GM04504 (cell line): ENCODE measurements at regions not wholly inside any gene's neighbourhood (a gene's known extent, or its start where the extent isn't known, plus 50 kb on each side); places are given as distances from the start of the nearest gene placed in this dataset.
"Not testable (repeated sequence)": the region's sequence is repeated elsewhere in the genome, so short reads cannot be mapped to it uniquely, and the experiment has no call there.

ENCODE experiments used
- DNase-seq: peaks from one replicate; pipeline ENCODE4 v3.0.0-alpha.2; 2012; ENCODE audit warnings: low read depth

DNA sequence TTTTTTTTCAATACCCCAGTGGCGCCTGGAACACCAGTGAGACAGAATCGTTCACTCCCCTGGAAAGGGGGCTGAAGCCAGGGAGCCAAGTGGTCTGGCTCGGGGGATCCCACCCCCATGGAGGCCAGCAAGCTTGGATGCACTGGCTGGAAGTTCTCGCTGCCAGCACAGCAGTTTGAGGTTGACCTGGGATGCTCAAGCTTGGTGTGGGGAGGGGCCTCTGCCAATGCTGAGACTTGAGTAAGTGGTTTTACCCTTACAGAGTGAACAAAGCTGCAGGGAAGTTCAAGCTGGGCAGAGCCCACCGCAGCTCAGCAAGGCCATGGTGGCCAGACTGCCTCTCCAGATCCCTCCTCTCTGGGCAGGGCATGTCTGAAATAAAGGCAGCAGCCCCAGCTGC is 276.2 kb upstream of the CNTN6 start:
- no peak for DNase-seq

DNA sequence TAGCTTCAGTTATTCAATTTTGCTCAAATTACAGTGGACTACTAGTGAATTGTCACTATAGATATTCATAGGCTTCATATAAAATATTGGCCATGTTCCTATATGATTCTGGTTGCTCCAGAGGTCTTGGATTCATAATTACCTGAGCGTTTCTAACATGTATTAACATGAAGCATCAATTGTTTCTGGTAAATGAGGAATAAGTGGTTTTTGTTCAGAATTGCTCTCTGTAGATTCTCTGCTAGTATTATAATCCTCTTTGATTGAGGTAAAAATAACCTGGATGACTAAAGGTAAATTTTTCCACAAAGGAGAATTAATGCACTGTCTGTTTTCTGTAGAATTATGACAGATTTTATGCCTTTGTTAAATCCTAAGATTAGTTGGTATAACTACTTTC is 258.1 kb upstream of the CNTN6 start:
- no peak for DNase-seq

DNA sequence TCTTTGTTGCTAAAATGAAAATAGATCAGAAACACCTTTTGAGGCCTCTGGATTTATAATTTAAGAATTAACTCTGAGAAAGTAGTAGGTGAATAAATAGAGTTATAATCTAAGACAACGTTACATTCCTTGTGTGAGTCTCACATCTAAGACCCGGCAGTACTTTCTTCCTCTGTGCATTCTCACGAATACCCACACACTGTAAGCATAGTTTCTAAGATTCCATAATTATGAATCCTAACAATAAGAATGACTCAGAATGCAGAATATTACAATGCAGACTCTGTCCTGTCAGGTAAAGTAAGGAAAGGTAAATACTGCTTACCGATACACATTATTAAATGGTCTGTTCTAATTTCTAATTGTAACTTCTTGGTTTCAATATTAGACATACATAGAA is 257.7 kb upstream of the CNTN6 start:
- DNase-seq = no peak

GRCh38 chr3:839981-840380 is 252.8 kb upstream of the CNTN6 start:
- no peak for DNase-seq

GRCh38 chr3:851098-851790 is 241.6 kb upstream of the CNTN6 start:
- DNase-seq = no peak

DNA sequence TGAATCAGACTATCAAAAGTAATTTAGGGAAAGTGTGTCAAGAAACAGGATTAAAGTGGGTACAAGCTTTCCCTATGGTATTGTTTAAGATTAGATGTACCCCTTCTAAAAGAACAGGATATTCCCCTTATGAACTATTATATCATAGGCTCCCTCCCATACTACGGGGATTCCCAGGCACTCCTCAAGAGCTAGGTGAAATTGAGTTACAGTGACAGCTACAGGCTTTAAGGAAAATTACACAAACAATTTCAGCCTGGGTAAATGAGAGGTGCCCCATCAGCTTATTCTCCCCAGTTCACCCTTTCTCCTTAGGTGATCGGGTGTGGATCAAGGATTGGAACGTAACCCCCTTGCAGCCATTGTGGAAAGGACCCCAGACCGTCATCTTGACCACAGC is 240.8 kb upstream of the CNTN6 start:
- DNase-seq = no peak

DNA sequence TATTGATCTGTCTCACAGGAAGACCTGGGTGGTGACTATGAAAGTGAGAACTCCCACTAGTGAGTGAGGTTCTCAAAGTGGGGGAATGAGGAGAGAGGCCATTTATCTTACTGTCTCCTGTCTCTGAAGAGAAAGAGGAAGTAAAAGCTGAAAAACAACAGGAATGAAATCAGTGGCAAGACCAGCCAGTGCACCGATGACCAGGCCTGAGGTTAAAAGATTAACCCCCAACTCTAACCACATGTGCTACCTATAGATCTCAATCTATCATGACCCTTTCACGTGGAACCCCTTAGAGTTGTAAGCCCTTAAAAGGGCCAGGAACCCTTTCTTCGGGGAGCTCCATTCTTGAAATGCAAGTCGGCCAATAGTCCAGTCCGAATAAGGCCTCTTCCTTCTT is 239.3 kb upstream of the CNTN6 start:
- DNase-seq = no peak

DNA sequence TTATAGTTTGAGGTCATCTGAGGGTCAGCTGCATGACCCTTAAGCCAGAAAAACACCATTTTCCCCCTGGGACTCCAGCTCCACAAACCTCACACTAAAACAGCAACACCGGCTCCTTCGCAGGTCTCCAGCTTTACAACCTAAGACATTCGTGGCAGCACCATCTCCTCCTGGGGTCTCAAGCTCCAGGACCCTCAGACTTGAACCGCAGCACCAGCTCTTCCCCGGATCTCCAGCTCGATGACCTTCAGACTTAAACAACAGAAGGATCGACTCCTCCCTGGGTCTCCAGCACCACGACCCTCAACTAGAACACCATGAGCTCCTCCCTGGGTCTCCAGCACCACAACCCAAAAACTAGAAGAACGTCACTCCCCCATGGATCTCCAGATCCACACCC is 233.7 kb upstream of the CNTN6 start:
- no peak for DNase-seq

DNA sequence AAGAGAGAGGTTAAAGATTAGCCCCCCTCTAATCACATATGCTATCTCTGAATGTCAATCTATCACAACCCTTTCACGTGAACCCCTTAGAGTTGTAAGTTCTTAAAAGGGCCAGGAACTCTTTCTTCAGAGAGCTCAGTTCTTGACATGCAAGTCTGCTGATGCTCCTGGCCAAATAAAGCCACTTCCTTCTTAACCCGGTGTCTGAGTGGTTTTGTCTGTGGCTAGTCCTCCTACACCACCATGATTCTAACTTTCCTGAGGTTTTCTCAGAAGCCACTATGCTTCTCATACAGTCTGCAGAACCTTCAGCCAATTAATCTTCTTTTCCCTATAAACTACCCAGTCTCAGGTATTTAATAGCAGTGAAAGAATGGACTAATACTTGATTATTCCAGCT is 231.1 kb upstream of the CNTN6 start:
- no peak for DNase-seq

DNA sequence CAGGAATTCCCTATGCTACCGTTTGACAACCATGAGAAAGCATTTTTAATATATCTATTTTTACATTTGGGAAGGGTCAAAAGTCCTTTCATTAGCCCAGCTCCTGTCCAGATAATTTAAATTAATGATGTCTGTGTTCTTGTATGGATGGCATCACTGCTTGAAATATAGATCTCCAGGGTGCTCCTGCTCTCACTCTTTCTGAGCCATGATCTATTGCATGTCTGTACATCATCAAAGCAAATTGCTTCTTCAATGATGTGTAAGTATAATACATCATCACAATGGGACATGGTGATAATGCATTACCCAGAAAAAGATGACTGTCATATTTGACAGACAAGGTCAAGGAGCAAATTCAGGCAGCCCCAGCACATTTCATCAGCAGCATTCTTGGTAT is 223.6 kb upstream of the CNTN6 start:
- no peak for DNase-seq

DNA sequence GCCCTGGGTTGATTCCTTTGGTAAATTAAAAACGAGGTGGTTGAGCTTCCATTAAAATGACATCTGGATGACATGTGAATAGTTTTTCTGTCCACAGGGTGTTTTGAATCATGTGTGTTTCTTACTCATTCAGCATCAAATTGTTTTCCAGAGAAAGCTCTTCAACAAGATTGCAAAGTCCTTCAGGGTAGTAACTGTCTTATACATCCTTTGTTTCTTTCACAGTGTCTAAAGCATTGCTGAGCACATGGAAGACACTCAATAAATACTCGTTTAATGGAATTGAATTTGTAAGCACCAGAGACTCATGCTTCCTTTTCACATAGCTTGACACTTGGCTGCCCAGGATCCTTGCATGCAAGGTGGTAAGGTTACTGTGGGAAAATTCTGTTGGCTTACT is 223.1 kb upstream of the CNTN6 start:
- no peak for DNase-seq

- DNase-seq = no peak
Measured at GRCh38 chr3:871651-872050, 221.2 kb upstream of the CNTN6 start.

GRCh38 chr3:877001-877400 is 215.8 kb upstream of the CNTN6 start:
- no peak for DNase-seq

DNA sequence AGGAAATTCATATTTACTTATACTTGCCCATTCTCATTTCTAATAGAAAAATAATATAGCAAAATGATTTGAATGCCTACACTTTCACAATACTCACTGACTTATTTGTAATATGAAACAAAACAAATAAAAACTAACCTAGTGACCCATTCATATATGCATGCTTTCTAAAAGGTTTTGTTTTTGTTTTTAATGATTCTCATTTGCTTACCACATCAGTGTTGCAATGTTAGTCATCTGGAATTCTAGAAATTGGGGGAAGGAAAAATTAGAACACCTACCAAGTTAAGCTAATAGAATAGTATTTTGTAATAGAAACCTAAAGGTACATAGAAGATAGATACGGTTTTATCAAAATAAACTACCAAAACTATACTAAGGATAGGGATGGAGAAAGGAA is 214.1 kb upstream of the CNTN6 start:
- no peak for DNase-seq

DNA sequence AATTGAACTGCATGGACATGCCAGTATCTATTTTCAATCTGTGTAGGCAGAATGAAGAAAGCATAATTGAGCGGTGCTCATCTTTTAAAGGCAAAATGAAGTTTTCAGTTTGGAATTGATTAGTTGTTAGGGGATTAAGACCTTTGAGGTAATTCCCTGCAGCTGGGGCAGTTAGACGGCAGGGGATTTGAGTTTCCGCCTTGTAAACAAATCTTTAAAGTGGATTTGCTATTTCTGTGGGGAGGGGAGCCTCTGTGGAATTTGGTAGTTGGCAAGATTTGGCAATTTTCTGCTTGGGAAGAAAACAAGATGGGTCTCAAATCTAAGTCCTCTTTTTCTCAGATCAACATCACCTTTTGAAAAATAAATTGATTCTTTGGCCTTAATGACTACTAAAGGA is 212.5 kb upstream of the CNTN6 start:
- no peak for DNase-seq

DNA sequence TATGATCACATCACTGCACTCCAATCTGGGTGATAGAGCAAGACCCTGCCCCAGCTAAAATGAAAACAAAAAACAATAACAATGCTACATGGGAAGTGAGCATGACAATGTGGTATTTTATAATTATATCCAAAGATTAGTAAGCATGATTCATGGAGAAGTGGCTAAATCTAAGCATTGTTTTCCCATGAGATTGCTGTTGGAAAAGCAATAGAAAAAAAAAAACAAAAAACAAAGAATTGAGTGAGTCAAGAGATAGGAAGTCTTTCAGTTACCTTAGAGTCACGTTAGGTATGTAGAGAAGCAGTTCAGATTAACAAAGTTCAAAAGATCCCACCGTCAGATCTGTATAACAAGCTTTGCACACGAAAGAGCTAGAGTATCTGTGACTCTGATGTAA is 210.3 kb upstream of the CNTN6 start:
- peak; percentile 12 for DNase-seq

GRCh38 chr3:901953-902778 is 190.7 kb upstream of the CNTN6 start:
- DNase-seq = no peak

GRCh38 chr3:905217-905616 is 187.6 kb upstream of the CNTN6 start:
- DNase-seq = no peak

DNA sequence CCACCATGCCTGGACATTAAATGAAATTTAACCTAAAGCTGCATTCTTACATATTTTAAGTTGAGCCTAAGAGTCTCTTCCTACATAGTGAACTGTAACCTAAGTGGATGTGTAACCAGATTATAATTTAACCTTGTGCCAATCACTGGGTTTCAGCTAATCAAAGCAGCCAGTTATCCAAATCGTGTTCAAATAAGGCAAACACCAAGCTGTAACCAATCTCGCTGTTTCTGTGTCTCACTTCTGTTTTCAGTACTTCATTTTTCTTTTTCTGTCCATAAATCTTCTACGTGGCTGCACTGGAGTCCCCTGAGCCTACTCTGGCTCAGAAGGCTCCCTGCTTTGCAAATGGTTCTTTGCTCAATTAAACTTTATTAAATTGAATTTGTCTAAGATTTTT is 186.1 kb upstream of the CNTN6 start:
- DNase-seq = no peak

- no peak for DNase-seq
Measured at GRCh38 chr3:908839-909238, 184.0 kb upstream of the CNTN6 start.

- DNase-seq = not testable (repeated sequence)
Measured at GRCh38 chr3:912717-913116, 180.1 kb upstream of the CNTN6 start.

DNA sequence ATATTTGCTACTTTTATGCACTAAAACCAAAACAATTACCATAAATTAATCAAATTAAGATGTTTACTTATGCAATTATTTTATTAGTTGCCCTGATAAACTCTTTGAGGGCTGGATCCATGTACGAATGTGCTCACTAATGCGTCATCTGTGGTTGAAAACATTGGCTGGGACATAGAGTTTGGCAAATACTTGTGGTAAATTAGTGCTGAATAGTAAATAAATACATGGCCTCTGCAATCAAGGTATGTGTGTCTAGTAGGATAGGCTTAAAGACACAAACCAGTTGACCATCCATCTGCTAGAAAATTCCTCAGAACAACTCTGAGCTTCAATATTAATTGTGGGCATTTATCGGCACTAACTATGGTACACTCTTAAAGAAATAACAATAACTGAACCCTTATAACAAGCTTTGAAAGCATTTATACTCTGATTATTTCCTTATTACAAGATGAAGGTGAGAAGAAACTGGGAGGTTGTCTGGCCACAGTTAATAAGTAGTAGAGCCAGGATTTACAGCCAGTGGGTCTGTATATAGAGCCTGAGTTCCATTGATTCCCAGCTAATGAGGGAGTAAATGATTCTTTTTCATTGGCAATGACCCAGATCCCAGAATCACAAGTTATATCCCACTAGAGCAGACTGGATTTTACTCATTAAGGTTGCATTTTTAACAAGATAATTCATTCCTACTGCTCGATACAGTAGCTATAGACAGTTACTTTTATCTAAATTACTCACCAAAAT is 169.5 kb upstream of the CNTN6 start:
- no peak for DNase-seq

DNA sequence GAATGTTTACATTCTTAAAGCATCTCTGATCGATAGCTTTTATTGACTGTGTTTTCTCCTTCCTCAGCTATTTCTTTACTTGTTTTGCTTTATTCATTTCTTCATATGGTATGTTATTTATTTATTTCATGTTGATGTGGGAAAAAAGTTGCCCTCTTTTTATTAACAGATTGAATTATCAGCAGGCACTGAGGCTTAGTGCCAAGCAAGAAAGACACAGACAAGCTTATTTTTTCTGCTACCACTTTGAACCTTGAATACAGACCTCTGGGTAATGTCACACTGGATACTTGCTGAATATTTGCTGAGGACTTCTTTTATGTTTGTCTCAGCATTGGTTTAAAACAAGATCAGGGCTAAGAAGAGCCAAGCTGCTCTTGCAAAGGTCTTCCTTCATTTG is 162.0 kb upstream of the CNTN6 start:
- no peak for DNase-seq
